ENCODE measurements at regions not wholly inside any gene's neighbourhood (a gene's known extent, or its start where the extent isn't known, plus 50 kb on each side); places are given as distances from the start of the nearest gene placed in this dataset.
"Not testable (repeated sequence)": the region's sequence is repeated elsewhere in the genome, so short reads cannot be mapped to it uniquely, and the experiment has no call there.

- DNase-seq, result no peak
These were observed 308.4 kb downstream of the RPLP1 start for GRCh38 chr15:69760890-69761568.

- DNase-seq, result no peak
These were observed 309.9 kb downstream of the RPLP1 start for GRCh38 chr15:69762373-69763148.

GRCh38 chr15:69763831-69764230 lies 311.2 kb downstream of the RPLP1 start:
- no peak for DNase-seq

- no peak for DNase-seq
These were observed 313.5 kb downstream of the RPLP1 start for GRCh38 chr15:69766156-69766555.

- DNase-seq, result no peak
These were observed 314.6 kb downstream of the RPLP1 start for GRCh38 chr15:69767191-69767590.

GRCh38 chr15:69769336-69769735 lies 316.7 kb downstream of the RPLP1 start:
- DNase-seq, result not testable (repeated sequence)

- DNase-seq, result not testable (repeated sequence)
These were observed 321.6 kb downstream of the RPLP1 start for GRCh38 chr15:69774258-69774657.

- DNase-seq, result not testable (repeated sequence)
These were observed 322.1 kb downstream of the RPLP1 start for GRCh38 chr15:69774711-69775110.

GRCh38 chr15:69777356-69777755 lies 320.4 kb downstream of the TLE3 start:
- no peak for DNase-seq

- no peak for DNase-seq
These were observed 317.3 kb downstream of the TLE3 start for GRCh38 chr15:69780374-69780773.

GRCh38 chr15:69780981-69781380 lies 316.7 kb downstream of the TLE3 start:
- no peak for DNase-seq

GRCh38 chr15:69781411-69782125 lies 316.1 kb downstream of the TLE3 start:
- no peak for DNase-seq

- DNase-seq, result no peak
These were observed 315.5 kb downstream of the TLE3 start for GRCh38 chr15:69782139-69782658.

GRCh38 chr15:69782809-69783208 lies 314.9 kb downstream of the TLE3 start:
- no peak for DNase-seq

GRCh38 chr15:69783211-69783610 lies 314.5 kb downstream of the TLE3 start:
- no peak for DNase-seq

GRCh38 chr15:69784798-69785566 lies 312.7 kb downstream of the TLE3 start:
- DNase-seq, result no peak

- no peak for DNase-seq
These were observed 311.5 kb downstream of the TLE3 start for GRCh38 chr15:69786136-69786701.

- no peak for DNase-seq
These were observed 309.9 kb downstream of the TLE3 start for GRCh38 chr15:69787791-69788190.

GRCh38 chr15:69789648-69790393 lies 307.9 kb downstream of the TLE3 start:
- no peak for DNase-seq

GRCh38 chr15:69790632-69791031 lies 307.1 kb downstream of the TLE3 start:
- DNase-seq, result no peak

GRCh38 chr15:69792823-69793222 lies 304.9 kb downstream of the TLE3 start:
- DNase-seq, result no peak
